ENCODE measurements at regions not wholly inside any gene's neighbourhood (a gene's known extent, or its start where the extent isn't known, plus 50 kb on each side); places are given as distances from the start of the nearest gene placed in this dataset.

DNA sequence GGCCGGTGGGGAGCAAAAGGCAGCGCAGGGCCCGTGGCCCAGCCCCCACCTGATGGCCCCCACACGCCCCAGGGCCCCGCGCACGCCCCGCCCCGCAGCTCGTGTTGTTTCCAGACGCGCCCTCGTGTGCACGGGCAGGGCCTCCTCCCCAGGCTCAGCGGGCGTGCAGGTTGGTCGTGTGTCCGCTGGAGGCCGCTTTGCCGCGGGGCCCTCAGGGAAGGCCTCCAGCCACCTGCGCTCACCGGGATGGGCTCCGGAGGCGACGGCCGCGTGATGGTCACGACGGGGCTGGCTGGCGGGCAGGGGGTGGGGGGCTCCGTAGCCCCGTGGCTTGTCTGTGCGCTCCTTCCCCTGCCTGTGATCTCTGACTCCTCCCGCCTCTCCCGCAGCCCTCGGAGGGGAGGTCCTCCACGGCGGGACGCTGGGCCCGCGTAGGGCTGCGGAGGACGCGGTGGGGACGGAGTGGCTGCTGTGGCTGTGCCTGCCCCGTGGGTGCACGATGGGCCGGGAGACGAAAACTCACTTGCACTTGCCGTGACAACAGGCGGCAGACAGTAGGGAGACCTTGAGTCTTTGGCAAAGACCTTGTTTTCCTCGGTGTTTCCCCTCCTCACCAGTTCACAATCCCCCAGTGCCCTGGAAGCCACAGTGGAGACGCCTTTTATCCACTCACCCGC, 67.1 kb downstream of the RTP5 start:
- H3K36me3 Mint-ChIP-seq, result peaks cover 18 to 22% of the 10 kb centered on the region in 2 donors

GRCh38 chr2:241937297-241937696, 67.8 kb downstream of the RTP5 start:
- no peak for DNase-seq

More for the DNA sequence above, 67.1 kb downstream of the RTP5 start:
- Mint-ChIP-seq H3K4me1 (peaks cover 7 to 9% of the 10 kb centered on the region in 2 donors), H3K9me3 (peaks cover 5% of the 10 kb centered on the region in 2 donors), H3K27ac (no peak overlapping the region), H3K27me3 (no peaks in the 10 kb centered on the region), H3K4me3 (no peak overlapping the region)
- ATAC-seq (replicated peaks) (no peak), DNase-seq (no peak)

GRCh38 chr2:241939541-241939940, 70.0 kb downstream of the RTP5 start:
- Mint-ChIP-seq H3K4me3 (no peak overlapping the region), H3K36me3 (peaks cover 15 to 20% of the 10 kb centered on the region in 2 donors), H3K27ac (no peak overlapping the region), H3K9me3 (peaks cover 5% of the 10 kb centered on the region in 2 donors), H3K4me1 (peaks cover 12% of the 10 kb centered on the region in 2 donors), H3K27me3 (no peaks in the 10 kb centered on the region)
- DNase-seq (no peak), ATAC-seq (replicated peaks) (no peak)

More at GRCh38 chr2:241937297-241937696, 67.8 kb downstream of the RTP5 start:
- H3K36me3 Mint-ChIP-seq, result peaks cover 18 to 22% of the 10 kb centered on the region in 2 donors
- no peak overlapping the region for H3K4me3 Mint-ChIP-seq
- no peak overlapping the region for H3K27ac Mint-ChIP-seq
- H3K27me3 Mint-ChIP-seq, result no peaks in the 10 kb centered on the region
- H3K4me1 Mint-ChIP-seq, result peaks cover 12% of the 10 kb centered on the region in 2 donors
- ATAC-seq (replicated peaks), result no peak
- peaks cover 5% of the 10 kb centered on the region in 2 donors for H3K9me3 Mint-ChIP-seq

DNA sequence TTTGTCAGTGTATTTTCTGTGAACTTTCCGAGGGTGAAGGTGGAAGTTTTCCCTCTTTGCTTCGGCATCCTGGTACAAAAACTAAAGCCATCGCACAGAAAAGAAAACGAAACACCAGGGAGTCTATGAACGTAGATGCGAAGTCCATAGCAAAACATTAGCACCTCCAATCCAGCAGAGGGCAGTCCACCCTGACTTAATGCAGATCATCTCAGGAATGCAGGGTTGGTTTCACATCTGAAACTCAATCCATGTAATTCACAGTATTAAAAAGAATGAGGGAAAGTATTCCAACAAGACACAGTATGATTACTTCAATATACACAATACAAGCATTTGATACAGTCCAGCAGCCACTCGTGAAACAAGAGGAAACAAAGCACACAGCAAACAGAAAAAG, 70.8 kb downstream of the RTP5 start:
- no peaks in the 10 kb centered on the region for H3K27me3 Mint-ChIP-seq
- ATAC-seq (replicated peaks) (no peak), DNase-seq (no peak)
- H3K36me3 Mint-ChIP-seq, result peaks cover 13 to 23% of the 10 kb centered on the region in 2 donors
- peaks cover 5% of the 10 kb centered on the region in 2 donors for H3K9me3 Mint-ChIP-seq
- H3K4me3 Mint-ChIP-seq, result no peak overlapping the region
- peaks cover 12% of the 10 kb centered on the region in 2 donors for H3K4me1 Mint-ChIP-seq
- H3K27ac Mint-ChIP-seq, result no peak overlapping the region

DNA sequence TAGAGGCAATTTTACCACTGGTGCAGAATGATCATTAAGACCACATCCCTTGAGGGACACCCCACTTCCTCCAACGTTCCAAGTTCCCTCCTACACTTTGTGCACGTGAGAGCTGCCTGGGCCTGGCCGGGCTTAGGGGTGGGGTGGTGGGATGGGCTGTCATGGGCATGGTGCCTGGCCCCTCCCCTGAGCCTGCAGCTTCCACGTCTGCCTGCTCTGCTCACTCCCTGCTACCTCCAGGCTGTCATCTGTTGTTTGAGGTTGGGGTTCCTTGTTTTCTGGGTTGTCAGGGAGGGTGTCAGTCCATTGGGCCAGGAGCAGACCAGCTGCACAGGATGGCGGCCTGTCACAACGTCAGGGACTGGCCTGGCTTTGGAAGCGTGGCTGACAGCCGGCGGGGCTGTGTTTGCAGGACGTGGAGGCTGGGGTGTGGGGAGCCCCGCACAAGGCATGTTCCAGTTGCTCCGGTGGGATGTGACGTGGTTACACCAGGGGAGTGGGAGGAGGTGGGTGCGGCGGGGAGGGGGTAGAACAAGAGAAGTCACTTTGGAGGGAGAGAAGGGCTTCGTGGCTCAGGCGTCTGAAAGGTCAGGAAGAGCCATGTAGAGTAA, 72.3 kb downstream of the RTP5 start:
- DNase-seq, result no peak
- Mint-ChIP-seq H3K27ac (no peak overlapping the region), H3K27me3 (no peaks in the 10 kb centered on the region), H3K4me1 (peaks cover 12 to 15% of the 10 kb centered on the region in 2 donors), H3K4me3 (no peak overlapping the region), H3K9me3 (peaks cover 5% of the 10 kb centered on the region in 2 donors), H3K36me3 (peaks cover 12 to 19% of the 10 kb centered on the region in 2 donors)
- peak; percentile 56 to 65 for ATAC-seq (replicated peaks)

- no peak overlapping the region for H3K27ac Mint-ChIP-seq
- H3K27me3 Mint-ChIP-seq, result no peaks in the 10 kb centered on the region
- H3K36me3 Mint-ChIP-seq, result peaks cover 12 to 19% of the 10 kb centered on the region in 2 donors
- DNase-seq (no peak), ATAC-seq (replicated peaks) (no peak)
- peaks cover 12 to 15% of the 10 kb centered on the region in 2 donors for H3K4me1 Mint-ChIP-seq
- peaks cover 5% of the 10 kb centered on the region in 2 donors for H3K9me3 Mint-ChIP-seq
- no peak overlapping the region for H3K4me3 Mint-ChIP-seq
Measured at GRCh38 chr2:241942416-241943208, 73.1 kb downstream of the RTP5 start.

GRCh38 chr2:241943209-241943850, 73.8 kb downstream of the RTP5 start:
- no peak overlapping the region for H3K4me3 Mint-ChIP-seq
- ATAC-seq (replicated peaks), result no peak
- no peak for DNase-seq
- peaks cover 12 to 21% of the 10 kb centered on the region in 2 donors for H3K36me3 Mint-ChIP-seq
- H3K9me3 Mint-ChIP-seq, result peaks cover 5% of the 10 kb centered on the region in 2 donors
- peaks cover 12 to 18% of the 10 kb centered on the region in 2 donors for H3K4me1 Mint-ChIP-seq
- no peaks in the 10 kb centered on the region for H3K27me3 Mint-ChIP-seq
- H3K27ac Mint-ChIP-seq, result no peak overlapping the region

- DNase-seq (no peak), ATAC-seq (replicated peaks) (no peak)
- H3K36me3 Mint-ChIP-seq, result peaks cover 12 to 26% of the 10 kb centered on the region in 2 donors
- H3K4me3 Mint-ChIP-seq, result no peak overlapping the region
- peaks cover 12 to 21% of the 10 kb centered on the region in 2 donors for H3K4me1 Mint-ChIP-seq
- H3K9me3 Mint-ChIP-seq, result peaks cover 5% of the 10 kb centered on the region in 2 donors
- H3K27me3 Mint-ChIP-seq, result no peaks in the 10 kb centered on the region
- no peak overlapping the region for H3K27ac Mint-ChIP-seq
Measured at GRCh38 chr2:241943961-241944575, 74.5 kb downstream of the RTP5 start.

GRCh38 chr2:241944821-241945220, 75.3 kb downstream of the RTP5 start:
- Mint-ChIP-seq H3K27me3 (no peaks in the 10 kb centered on the region), H3K4me1 (peaks cover 12 to 21% of the 10 kb centered on the region in 2 donors), H3K4me3 (no peak overlapping the region), H3K36me3 (peaks cover 12 to 26% of the 10 kb centered on the region in 2 donors), H3K27ac (no peak overlapping the region), H3K9me3 (peaks cover 5% of the 10 kb centered on the region in 2 donors)
- no peak for ATAC-seq (replicated peaks)
- no peak for DNase-seq

- no peak for ATAC-seq (replicated peaks)
- H3K27ac Mint-ChIP-seq, result peak overlapping the region; percentile 42
- peaks cover 2% of the 10 kb centered on the region in 2 donors for H3K9me3 Mint-ChIP-seq
- peaks cover 12 to 26% of the 10 kb centered on the region in 2 donors for H3K4me1 Mint-ChIP-seq
- H3K4me3 Mint-ChIP-seq, result no peak overlapping the region
- H3K27me3 Mint-ChIP-seq, result no peaks in the 10 kb centered on the region
- H3K36me3 Mint-ChIP-seq, result peaks cover 8 to 22% of the 10 kb centered on the region in 2 donors
- no peak for DNase-seq
Measured at GRCh38 chr2:241945311-241945710, 75.8 kb downstream of the RTP5 start.

DNA sequence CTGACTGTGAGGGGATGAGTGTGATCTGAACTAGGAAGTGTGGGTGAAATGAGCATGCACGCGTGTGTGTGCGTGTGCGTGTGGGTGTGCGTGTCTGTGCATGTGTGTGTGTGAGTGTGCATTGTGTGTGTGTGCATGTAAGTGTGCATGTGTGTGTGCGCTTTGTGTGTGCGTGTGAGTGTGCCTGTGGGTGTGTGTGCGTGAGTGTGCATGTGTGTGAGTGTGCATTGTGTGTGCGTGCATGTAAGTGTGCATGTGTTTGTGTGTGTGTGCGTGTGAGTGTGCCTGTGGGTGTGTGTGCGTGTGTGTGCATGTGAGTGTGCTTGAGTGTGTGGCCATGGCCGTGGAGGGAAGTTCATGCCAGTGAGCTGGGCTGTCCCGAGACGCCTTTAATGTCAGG, 76.3 kb downstream of the RTP5 start:
- peak overlapping the region; percentile 20 for H3K27ac Mint-ChIP-seq
- H3K4me3 Mint-ChIP-seq, result no peak overlapping the region
- no peaks in the 10 kb centered on the region for H3K9me3 Mint-ChIP-seq
- H3K4me1 Mint-ChIP-seq, result peaks cover 16 to 27% of the 10 kb centered on the region in 2 donors
- no peak for DNase-seq
- H3K27me3 Mint-ChIP-seq, result no peaks in the 10 kb centered on the region
- ATAC-seq (replicated peaks), result no peak
- H3K36me3 Mint-ChIP-seq, result peaks cover 6 to 19% of the 10 kb centered on the region in 2 donors

GRCh38 chr2:241946306-241947003, 76.9 kb downstream of the RTP5 start:
- H3K36me3 Mint-ChIP-seq, result peaks cover 6 to 19% of the 10 kb centered on the region in 2 donors
- DNase-seq (no peak), ATAC-seq (replicated peaks) (no peak)
- no peak overlapping the region for H3K27ac Mint-ChIP-seq
- H3K4me1 Mint-ChIP-seq, result peaks cover 14 to 25% of the 10 kb centered on the region in 2 donors
- no peaks in the 10 kb centered on the region for H3K9me3 Mint-ChIP-seq
- no peak overlapping the region for H3K4me3 Mint-ChIP-seq
- no peaks in the 10 kb centered on the region for H3K27me3 Mint-ChIP-seq

GRCh38 chr2:241947004-241947350, 77.4 kb downstream of the RTP5 start:
- no peak for ATAC-seq (replicated peaks)
- Mint-ChIP-seq H3K27me3 (no peaks in the 10 kb centered on the region), H3K9me3 (no peaks in the 10 kb centered on the region), H3K36me3 (peaks cover 6 to 19% of the 10 kb centered on the region in 2 donors), H3K4me1 (peaks cover 9 to 21% of the 10 kb centered on the region in 2 donors), H3K4me3 (no peak overlapping the region), H3K27ac (no peak overlapping the region)
- DNase-seq, result no peak
